GM21786 (cell line): ENCODE measurements at regions not wholly inside any gene's neighbourhood (a gene's known extent, or its start where the extent isn't known, plus 50 kb on each side); places are given as distances from the start of the nearest gene placed in this dataset.

Experiments
- ATAC-seq: cut with Tn5 transposase; IDR thresholded peaks from one replicate; pipeline ENCODE4 v1.9.1; 2021; ENCODE audit not compliant: unreplicated experiment

GRCh38 chr4:163582703-163583102 is 88.2 kb downstream of the TMA16 start:
- ATAC-seq, result no peak

DNA sequence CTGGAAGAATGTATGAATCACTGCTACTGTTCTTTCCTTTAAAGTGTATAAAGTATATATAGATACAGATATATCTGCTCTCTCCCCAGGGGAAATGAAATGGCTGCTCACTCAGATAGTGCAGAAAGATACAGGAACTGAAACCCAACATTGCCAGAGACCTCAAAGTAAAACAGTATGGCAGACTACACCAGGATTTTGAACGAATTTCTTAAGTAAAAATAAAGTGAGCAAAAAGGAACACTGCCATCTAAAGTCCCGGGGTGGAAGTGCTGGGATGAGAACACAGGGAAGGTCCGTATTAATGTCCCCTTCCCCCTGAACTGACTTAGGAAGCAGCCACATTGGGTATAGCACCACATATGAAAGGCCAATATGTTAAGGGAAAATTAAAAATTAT is 93.4 kb downstream of the TMA16 start:
- ATAC-seq, result peak; percentile 44

DNA sequence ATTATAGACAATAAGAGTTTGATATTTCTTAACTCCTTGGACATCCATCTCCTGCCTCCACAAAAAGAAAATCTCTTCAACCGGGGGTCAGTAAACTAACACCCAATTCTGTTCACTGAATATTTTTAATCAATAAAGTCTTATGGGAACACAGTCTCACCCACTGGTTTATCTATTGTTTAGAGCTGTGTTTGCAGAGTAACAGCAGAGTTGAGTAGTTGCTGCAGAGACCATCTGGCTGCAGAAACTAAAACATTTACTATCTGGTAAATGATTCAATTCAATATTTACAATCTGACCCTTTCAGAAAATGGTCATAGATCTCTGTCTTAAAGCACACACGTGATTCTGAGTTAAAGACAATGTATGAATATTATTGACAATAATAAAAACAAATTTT is 94.0 kb downstream of the TMA16 start:
- ATAC-seq, result no peak

GRCh38 chr4:163590103-163590502 is 95.6 kb downstream of the TMA16 start:
- peak; percentile 33 for ATAC-seq

- ATAC-seq, result no peak
These were observed 96.3 kb downstream of the TMA16 start for GRCh38 chr4:163590619-163591264.

DNA sequence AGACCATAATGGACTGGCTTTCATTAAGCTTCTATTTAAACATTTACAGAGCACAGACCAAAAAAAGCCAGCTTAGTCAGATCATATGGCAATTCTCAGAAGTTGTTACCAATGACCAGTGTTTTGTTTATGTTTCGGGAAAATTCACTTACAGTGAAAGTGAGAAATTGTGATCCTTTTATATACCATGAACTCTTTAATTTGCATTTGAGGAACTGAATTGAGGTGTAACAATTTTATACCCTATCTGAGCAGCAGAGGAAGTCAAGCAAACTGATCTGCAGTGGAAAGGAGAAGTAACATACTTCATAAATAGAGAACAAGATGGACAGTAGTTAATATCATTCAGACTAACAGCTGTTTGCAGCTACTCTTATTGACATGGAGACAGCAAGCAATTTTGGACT is 97.1 kb downstream of the TMA16 start:
- ATAC-seq, result peak; percentile 84

DNA sequence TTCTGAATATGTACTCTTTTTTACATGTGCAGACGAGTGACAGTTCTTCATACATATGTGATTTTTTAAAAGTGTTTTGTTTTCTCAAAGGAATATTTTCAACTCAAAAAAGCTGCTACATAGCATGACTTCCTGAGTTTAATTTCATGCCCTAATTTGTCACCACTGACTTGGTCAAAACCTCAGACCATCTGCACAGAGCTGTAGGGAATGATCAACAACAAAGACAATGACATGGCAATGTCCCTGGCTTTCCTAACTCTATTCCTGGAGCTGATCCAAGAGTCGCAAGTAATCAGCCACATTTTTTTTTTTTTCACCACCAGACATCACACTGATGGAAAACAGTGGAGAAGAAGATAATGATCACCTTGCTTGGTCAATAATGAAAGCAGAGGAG is 97.7 kb downstream of the TMA16 start:
- no peak for ATAC-seq

- no peak for ATAC-seq
These were observed 101.1 kb downstream of the TMA16 start for GRCh38 chr4:163595580-163595979.

DNA sequence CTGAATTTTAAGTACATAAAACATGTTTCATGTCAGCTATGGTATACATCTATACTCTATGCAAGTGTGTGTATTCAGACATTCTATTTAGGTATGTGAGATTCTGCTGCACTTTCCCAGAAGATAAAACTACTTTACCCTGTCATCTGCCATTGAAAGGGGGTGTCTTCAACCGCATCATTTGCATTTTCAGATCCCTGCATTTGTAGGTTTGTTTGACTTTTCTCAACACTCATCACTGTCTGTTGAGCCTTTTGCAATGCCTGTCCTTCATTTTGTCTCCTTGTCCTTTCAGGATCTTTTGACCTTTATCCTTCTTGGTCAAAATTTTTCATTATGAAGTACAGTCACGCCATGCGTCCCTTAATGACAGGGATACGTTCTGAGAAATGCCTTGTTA is 103.5 kb downstream of the TMA16 start:
- ATAC-seq, result peak; percentile 69

GRCh38 chr4:163598489-163598888 is 104.0 kb downstream of the TMA16 start:
- ATAC-seq, result peak; percentile 24

DNA sequence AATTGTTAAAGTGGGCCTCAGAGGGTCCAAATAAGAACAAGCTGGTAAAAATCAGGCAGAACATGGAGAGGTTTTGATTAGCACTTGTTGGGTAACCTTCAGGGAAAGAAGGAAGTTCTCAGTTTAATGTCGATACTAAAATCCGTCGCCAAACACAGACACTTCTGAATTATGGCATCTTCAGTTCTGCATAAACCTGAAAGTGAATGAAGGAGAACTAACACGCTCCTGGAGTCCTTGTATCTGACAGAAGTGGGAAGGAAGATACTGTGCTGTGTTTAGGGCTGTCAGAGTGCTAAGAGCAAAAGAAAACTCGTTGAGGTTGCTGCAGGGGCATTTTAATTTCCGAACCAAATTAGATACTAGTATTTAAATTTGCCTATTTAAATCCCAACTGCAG is 106.2 kb downstream of the TMA16 start:
- ATAC-seq, result no peak

- peak; percentile 38 for ATAC-seq
These were observed 108.8 kb downstream of the TMA16 start for GRCh38 chr4:163603257-163603656.

DNA sequence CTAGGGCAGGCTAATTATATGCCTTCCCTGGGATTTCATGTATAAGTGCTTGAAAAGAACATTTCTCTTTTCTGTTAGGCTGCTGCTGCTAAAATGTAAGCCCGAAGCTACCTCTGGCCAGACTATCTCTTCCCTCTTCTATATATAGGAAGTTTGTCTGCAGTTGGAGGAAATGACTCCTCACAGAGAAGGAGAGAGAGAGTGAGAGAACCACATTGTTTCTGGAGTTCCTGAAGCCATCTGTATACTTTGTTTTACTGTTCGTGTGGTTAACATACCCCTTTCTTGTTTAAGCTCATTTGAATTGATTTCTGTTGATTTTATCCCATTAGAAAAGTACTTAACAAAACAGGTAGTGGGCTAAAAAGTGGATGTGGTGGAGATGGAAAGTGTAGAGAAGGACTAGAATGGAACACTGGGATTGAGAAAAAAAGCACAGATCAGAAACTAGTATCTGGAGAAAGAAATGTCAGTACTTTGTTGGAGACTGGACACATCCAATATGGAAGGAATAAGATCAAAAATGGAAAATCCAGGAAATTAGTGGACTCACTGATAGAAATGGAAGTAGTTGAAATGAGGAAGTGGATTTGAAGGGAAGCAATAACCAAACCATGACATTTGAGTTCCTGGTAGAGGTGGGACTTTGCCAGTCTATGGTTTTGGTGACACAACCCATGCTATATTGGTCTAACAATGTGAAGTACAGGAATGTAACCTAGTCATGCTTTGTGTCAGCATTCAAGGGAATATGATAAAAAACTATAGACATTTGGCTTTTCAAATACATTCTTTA is 112.6 kb downstream of the TMA16 start:
- ATAC-seq, result peak; percentile 19

GRCh38 chr4:163609019-163609418 is 114.5 kb downstream of the TMA16 start:
- no peak for ATAC-seq

GRCh38 chr4:163610648-163611047 is 116.2 kb downstream of the TMA16 start:
- no peak for ATAC-seq

- ATAC-seq, result peak; percentile 21
These were observed 116.7 kb downstream of the TMA16 start for GRCh38 chr4:163611182-163611581.

DNA sequence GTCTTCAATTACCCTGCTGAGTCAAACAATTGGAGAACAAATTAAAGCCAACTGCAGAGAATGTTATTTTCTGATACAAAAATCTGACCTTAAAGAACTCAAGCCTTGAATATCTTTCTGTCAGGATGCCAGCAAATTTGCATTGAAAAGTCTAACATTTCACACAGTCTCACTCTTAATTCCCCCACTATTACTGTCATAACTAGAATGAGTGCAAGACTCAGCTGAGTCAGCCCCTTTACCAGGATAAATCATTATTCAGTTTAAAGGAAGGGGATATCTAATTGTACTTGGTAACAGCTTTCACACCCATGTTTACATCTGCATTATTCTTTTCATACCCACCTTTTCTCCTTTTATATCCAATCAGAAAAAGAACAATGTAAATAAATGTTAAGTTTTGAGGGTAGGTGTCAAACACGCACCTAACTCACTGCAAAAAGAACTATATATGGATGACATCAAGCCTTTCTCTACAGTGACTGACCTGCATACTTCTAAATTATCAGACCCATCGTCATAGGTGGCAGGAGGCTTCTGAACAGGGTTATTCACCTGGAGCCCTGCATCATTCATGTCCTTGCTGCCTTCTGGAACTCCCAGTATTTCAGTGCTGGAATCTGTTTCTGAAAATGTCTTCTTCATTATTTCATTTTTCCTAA is 117.4 kb downstream of the TMA16 start:
- ATAC-seq, result peak; percentile 66

GRCh38 chr4:163612762-163613161 is 118.3 kb downstream of the TMA16 start:
- no peak for ATAC-seq

- ATAC-seq, result no peak
These were observed 118.9 kb downstream of the TMA16 start for GRCh38 chr4:163613383-163613782.

GRCh38 chr4:163614866-163615265 is 120.4 kb downstream of the TMA16 start:
- no peak for ATAC-seq

DNA sequence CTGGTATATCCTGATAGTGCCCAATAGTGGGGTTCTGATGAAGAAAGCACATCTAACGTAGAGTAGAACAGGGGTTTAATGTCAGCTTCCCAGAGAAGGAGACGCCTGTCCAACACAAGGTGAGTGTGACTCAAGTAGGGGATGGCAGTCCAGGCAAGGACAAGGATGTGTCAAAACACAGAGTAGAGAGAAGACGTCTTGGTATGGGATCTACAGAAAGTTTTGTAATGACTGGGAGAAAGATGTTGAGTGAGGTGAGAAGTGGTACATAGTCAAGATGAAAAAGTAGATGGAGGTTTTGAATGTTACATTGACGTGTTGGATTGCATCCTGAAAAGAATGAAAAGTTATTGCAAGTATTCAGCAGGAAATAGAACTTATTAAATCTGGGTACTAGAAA is 124.4 kb downstream of the TMA16 start:
- ATAC-seq, result no peak

- ATAC-seq, result no peak
These were observed 126.2 kb downstream of the TMA16 start for GRCh38 chr4:163620738-163621137.
